CD4-positive, CD25-positive, alpha-beta regulatory T cell (primary cell): ENCODE measurements at regions not wholly inside any gene's neighbourhood (a gene's known extent, or its start where the extent isn't known, plus 50 kb on each side); places are given as distances from the start of the nearest gene placed in this dataset.

Source experiments
- ATAC-seq, 2 donors: fragments of 150-1000 bp; cut with Tn5 transposase; one replicate each; pipeline ENCODE4 v1.10.0; 2021; ENCODE audit warnings: low read depth in 2 of 2, moderate number of reproducible peaks in 2 of 2, moderate library complexity in 1 of 2
- DNase-seq, 3 donors: peaks; one replicate each; pipeline versions ENCODE4 v3.0.0 to v3.0.0-alpha.2; 2012 to 2022; ENCODE audit warnings: mixed read lengths in 1 of 3
- H3K27ac ChIP-seq: one replicate; pipeline ENCODE4 v1.7.0; 2013; ENCODE audit warnings: mild to moderate bottlenecking, low read length; ENCODE audit not compliant: insufficient read depth, poor library complexity, severe bottlenecking
- H3K27me3 ChIP-seq: one replicate; pipeline ENCODE4 v1.7.0; 2013; ENCODE audit warnings: low read length; ENCODE audit not compliant: control insufficient read depth, insufficient read depth
- H3K36me3 ChIP-seq: one replicate; pipeline ENCODE4 v1.7.0; 2013; ENCODE audit warnings: mild to moderate bottlenecking, low read length, moderate library complexity; ENCODE audit not compliant: control insufficient read depth, insufficient read depth
- H3K4me1 ChIP-seq: 2 replicates; pipeline ENCODE4 v1.7.0; 2013; ENCODE audit warnings: mild to moderate bottlenecking, low read length; ENCODE audit not compliant: insufficient read depth, control insufficient read depth, poor library complexity, severe bottlenecking
- H3K4me3 ChIP-seq: one replicate; pipeline ENCODE4 v1.7.0; 2013; ENCODE audit warnings: low read depth, mild to moderate bottlenecking, low read length, moderate library complexity
- H3K9me3 ChIP-seq, 2 experiments: 1 replicate in 1 of 2; 2 replicates in 1 of 2; pipeline ENCODE4 v1.7.0; 2013; ENCODE audit warnings: low read length in 2 of 2, mild to moderate bottlenecking in 1 of 2, moderate library complexity in 1 of 2; ENCODE audit not compliant: control insufficient read depth in 2 of 2
- H3K27ac Mint-ChIP-seq, 3 donors: one replicate each; pipeline ENCODE4 v1.8.0; 2020 to 2022; ENCODE audit warnings: mild to moderate bottlenecking in 3 of 3, mixed read lengths in 3 of 3, moderate library complexity in 2 of 3
- H3K27me3 Mint-ChIP-seq: one replicate; pipeline ENCODE4 v1.8.0; 2022; ENCODE audit warnings: mild to moderate bottlenecking, mixed read lengths
- H3K36me3 Mint-ChIP-seq: one replicate; pipeline ENCODE4 v1.8.0; 2020; ENCODE audit warnings: mixed read lengths
- H3K4me1 Mint-ChIP-seq, 4 donors: one replicate each; pipeline ENCODE4 v1.8.0; 2020 to 2022; ENCODE audit warnings: mixed read lengths in 4 of 4, mild to moderate bottlenecking in 1 of 4
- H3K4me3 Mint-ChIP-seq, 4 donors: one replicate each; pipeline ENCODE4 v1.8.0; 2020 to 2022; ENCODE audit warnings: mild to moderate bottlenecking in 4 of 4, mixed read lengths in 4 of 4, moderate library complexity in 3 of 4
- H3K9me3 Mint-ChIP-seq, 7 donors: one replicate each; pipeline ENCODE4 v1.8.0; 2020 to 2022; ENCODE audit warnings: mixed read lengths in 7 of 7, mild to moderate bottlenecking in 3 of 7, moderate library complexity in 2 of 7

GRCh38 chr21:27807596-27807995 lies 840.7 kb upstream of the ADAMTS5 start:
- no peaks in the 10 kb centered on the region for H3K4me1 ChIP-seq
- no peak overlapping the region for H3K27ac ChIP-seq
- H3K4me3 ChIP-seq = no peak overlapping the region
- H3K4me3 Mint-ChIP-seq = no peak overlapping the region
- H3K36me3 Mint-ChIP-seq = no peaks in the 10 kb centered on the region
- no peak overlapping the region for H3K27ac Mint-ChIP-seq
- no peaks in the 10 kb centered on the region for H3K9me3 ChIP-seq
- no peaks in the 10 kb centered on the region for H3K27me3 Mint-ChIP-seq
- H3K27me3 ChIP-seq = no peaks in the 10 kb centered on the region
- no peaks in the 10 kb centered on the region for H3K36me3 ChIP-seq
- peaks cover 0 to 4% (median 2%) of the 10 kb centered on the region in 7 donors for H3K9me3 Mint-ChIP-seq
- no peak for DNase-seq
- H3K4me1 Mint-ChIP-seq = no peaks in the 10 kb centered on the region
- ATAC-seq = no peak

GRCh38 chr21:27806281-27806680 lies 839.4 kb upstream of the ADAMTS5 start:
- Histone ChIP-seq H3K4me3 (no peak overlapping the region), H3K27ac (no peak overlapping the region), H3K9me3 (no peaks in the 10 kb centered on the region), H3K36me3 (no peaks in the 10 kb centered on the region), H3K4me1 (no peaks in the 10 kb centered on the region), H3K27me3 (no peaks in the 10 kb centered on the region)
- Mint-ChIP-seq H3K9me3 (peaks cover 0 to 4% (median 1%) of the 10 kb centered on the region in 7 donors), H3K27ac (no peak overlapping the region), H3K27me3 (no peaks in the 10 kb centered on the region), H3K36me3 (no peaks in the 10 kb centered on the region), H3K4me3 (no peak overlapping the region), H3K4me1 (no peaks in the 10 kb centered on the region)
- DNase-seq (no peak), ATAC-seq (no peak)

- Histone ChIP-seq H3K4me3 (no peak overlapping the region), H3K27ac (no peak overlapping the region), H3K27me3 (no peaks in the 10 kb centered on the region), H3K36me3 (no peaks in the 10 kb centered on the region), H3K9me3 (no peaks in the 10 kb centered on the region), H3K4me1 (no peaks in the 10 kb centered on the region)
- no peak for DNase-seq
- Mint-ChIP-seq H3K4me3 (no peak overlapping the region), H3K4me1 (no peaks in the 10 kb centered on the region), H3K27me3 (no peaks in the 10 kb centered on the region), H3K9me3 (peaks cover 0 to 4% (median 1%) of the 10 kb centered on the region in 7 donors), H3K27ac (no peak overlapping the region), H3K36me3 (no peaks in the 10 kb centered on the region)
- ATAC-seq = no peak
These were observed 838.8 kb upstream of the ADAMTS5 start for GRCh38 chr21:27805696-27806095.

GRCh38 chr21:27804515-27804914 lies 837.6 kb upstream of the ADAMTS5 start:
- no peaks in the 10 kb centered on the region for H3K4me1 Mint-ChIP-seq
- no peak for DNase-seq

GRCh38 chr21:27803571-27803970 lies 836.7 kb upstream of the ADAMTS5 start:
- H3K9me3 Mint-ChIP-seq = peaks cover 0 to 4% (median 1%) of the 10 kb centered on the region in 7 donors
- ATAC-seq (no peak), DNase-seq (no peak)
- H3K4me3 Mint-ChIP-seq = no peak overlapping the region
- no peaks in the 10 kb centered on the region for H3K36me3 Mint-ChIP-seq
- H3K9me3 ChIP-seq = no peaks in the 10 kb centered on the region
- no peaks in the 10 kb centered on the region for H3K4me1 Mint-ChIP-seq
- H3K36me3 ChIP-seq = no peaks in the 10 kb centered on the region
- no peaks in the 10 kb centered on the region for H3K27me3 ChIP-seq
- no peaks in the 10 kb centered on the region for H3K27me3 Mint-ChIP-seq
- no peaks in the 10 kb centered on the region for H3K4me1 ChIP-seq
- no peak overlapping the region for H3K4me3 ChIP-seq
- H3K27ac ChIP-seq = no peak overlapping the region
- no peak overlapping the region for H3K27ac Mint-ChIP-seq

More at GRCh38 chr21:27804515-27804914, 837.6 kb upstream of the ADAMTS5 start:
- H3K27ac Mint-ChIP-seq = no peak overlapping the region
- Histone ChIP-seq H3K36me3 (no peaks in the 10 kb centered on the region), H3K9me3 (no peaks in the 10 kb centered on the region), H3K4me3 (no peak overlapping the region), H3K27ac (no peak overlapping the region), H3K4me1 (no peaks in the 10 kb centered on the region), H3K27me3 (no peaks in the 10 kb centered on the region)
- no peak overlapping the region for H3K4me3 Mint-ChIP-seq
- H3K36me3 Mint-ChIP-seq = no peaks in the 10 kb centered on the region
- H3K27me3 Mint-ChIP-seq = no peaks in the 10 kb centered on the region
- peaks cover 0 to 4% (median 1%) of the 10 kb centered on the region in 7 donors for H3K9me3 Mint-ChIP-seq
- no peak for ATAC-seq

- Histone ChIP-seq H3K9me3 (no peaks in the 10 kb centered on the region), H3K4me1 (no peaks in the 10 kb centered on the region), H3K27me3 (no peaks in the 10 kb centered on the region), H3K27ac (no peak overlapping the region), H3K36me3 (no peaks in the 10 kb centered on the region), H3K4me3 (no peak overlapping the region)
- H3K27me3 Mint-ChIP-seq = no peaks in the 10 kb centered on the region
- H3K4me1 Mint-ChIP-seq = no peaks in the 10 kb centered on the region
- H3K36me3 Mint-ChIP-seq = no peaks in the 10 kb centered on the region
- no peak overlapping the region for H3K4me3 Mint-ChIP-seq
- DNase-seq = peak in 1 of 3 donors; percentile 30
- H3K9me3 Mint-ChIP-seq = peaks cover 0 to 4% (median 0%) of the 10 kb centered on the region in 7 donors
- no peak for ATAC-seq
- H3K27ac Mint-ChIP-seq = no peak overlapping the region
These were observed 836.1 kb upstream of the ADAMTS5 start for GRCh38 chr21:27802816-27803475.

GRCh38 chr21:27799861-27800260 lies 833.0 kb upstream of the ADAMTS5 start:
- no peaks in the 10 kb centered on the region for H3K36me3 ChIP-seq
- no peaks in the 10 kb centered on the region for H3K9me3 ChIP-seq
- no peak overlapping the region for H3K4me3 ChIP-seq
- H3K27me3 Mint-ChIP-seq = no peaks in the 10 kb centered on the region
- H3K4me1 Mint-ChIP-seq = no peaks in the 10 kb centered on the region
- H3K27ac ChIP-seq = no peak overlapping the region
- no peak for ATAC-seq
- H3K4me1 ChIP-seq = no peaks in the 10 kb centered on the region
- no peak overlapping the region for H3K4me3 Mint-ChIP-seq
- H3K36me3 Mint-ChIP-seq = no peaks in the 10 kb centered on the region
- H3K9me3 Mint-ChIP-seq = peaks cover 0 to 7% (median 3%) of the 10 kb centered on the region in 7 donors
- H3K27me3 ChIP-seq = no peaks in the 10 kb centered on the region
- no peak overlapping the region for H3K27ac Mint-ChIP-seq
- no peak for DNase-seq

- H3K9me3 Mint-ChIP-seq = peaks cover 0 to 7% (median 5%) of the 10 kb centered on the region in 7 donors
- H3K4me3 Mint-ChIP-seq = no peak overlapping the region
- ATAC-seq = no peak
- no peaks in the 10 kb centered on the region for H3K9me3 ChIP-seq
- no peaks in the 10 kb centered on the region for H3K36me3 ChIP-seq
- H3K36me3 Mint-ChIP-seq = no peaks in the 10 kb centered on the region
- H3K4me1 ChIP-seq = no peaks in the 10 kb centered on the region
- no peaks in the 10 kb centered on the region for H3K4me1 Mint-ChIP-seq
- H3K27ac ChIP-seq = no peak overlapping the region
- no peak overlapping the region for H3K27ac Mint-ChIP-seq
- H3K27me3 ChIP-seq = no peaks in the 10 kb centered on the region
- no peak for DNase-seq
- H3K4me3 ChIP-seq = no peak overlapping the region
- no peaks in the 10 kb centered on the region for H3K27me3 Mint-ChIP-seq
These were observed 829.2 kb upstream of the ADAMTS5 start for GRCh38 chr21:27796106-27796505.
